22Rv1 (cell line): ENCODE measurements at regions not wholly inside any gene's neighbourhood (a gene's known extent, or its start where the extent isn't known, plus 50 kb on each side); places are given as distances from the start of the nearest gene placed in this dataset.
A peak's percentile ranks its signal among the peaks of the same experiment; 100 is the strongest.

ENCODE experiments used
- H3K27ac ChIP-seq: fragments of 450-650 bp; 2 replicates; pipeline ENCODE4 v1.5.1; 2017
- CTCF ChIP-seq: fragments of 450-650 bp; IDR thresholded peaks from 2 replicates; pipeline ENCODE4 v1.5.1; 2017; ENCODE audit warnings: mild to moderate bottlenecking
- ZFX ChIP-seq: fragments of 450-650 bp; IDR thresholded peaks from 2 replicates; pipeline ENCODE4 v1.6.1; 2017; ENCODE audit warnings: antibody characterized with exemption, borderline replicate concordance

- TF ChIP-seq CTCF = no peak
- TF ChIP-seq ZFX = no peak
- no peak overlapping the region for H3K27ac ChIP-seq
These were observed 52.8 kb upstream of the VWDE start for GRCh38 chr7:12456506-12456905.

- H3K27ac ChIP-seq = no peak overlapping the region
- TF ChIP-seq ZFX (no peak), CTCF (peak; percentile 94)
These were observed 55.0 kb upstream of the VWDE start for GRCh38 chr7:12458520-12459131.

GRCh38 chr7:12467837-12468236 lies 64.2 kb upstream of the VWDE start:
- no peak overlapping the region for H3K27ac ChIP-seq
- no peak for TF ChIP-seq ZFX
- no peak for TF ChIP-seq CTCF

GRCh38 chr7:12469568-12469967 lies 65.9 kb upstream of the VWDE start:
- TF ChIP-seq ZFX = no peak
- TF ChIP-seq CTCF = no peak
- no peak overlapping the region for H3K27ac ChIP-seq

- TF ChIP-seq CTCF (no peak), ZFX (no peak)
- H3K27ac ChIP-seq = no peak overlapping the region
These were observed 67.3 kb upstream of the VWDE start for GRCh38 chr7:12470930-12471329.

- TF ChIP-seq ZFX (no peak), CTCF (no peak)
- no peak overlapping the region for H3K27ac ChIP-seq
These were observed 70.4 kb upstream of the VWDE start for GRCh38 chr7:12474035-12474434.

GRCh38 chr7:12475362-12476063 lies 71.8 kb upstream of the VWDE start:
- TF ChIP-seq ZFX (no peak), CTCF (no peak)

More at GRCh38 chr7:12475362-12476063, 71.8 kb upstream of the VWDE start:
- H3K27ac ChIP-seq = no peak overlapping the region
